Hepatic stellate cell (primary cell): ENCODE measurements at regions not wholly inside any gene's neighbourhood (a gene's known extent, or its start where the extent isn't known, plus 50 kb on each side); places are given as distances from the start of the nearest gene placed in this dataset.

ENCODE experiments used
- DNase-seq: peaks from one replicate; pipeline ENCODE4 v3.0.0; 2011; ENCODE audit warnings: low spot score

GRCh38 chr4:62235911-62236310 is 1035.8 kb downstream of the ADGRL3 start:
- DNase-seq, result no peak

- no peak for DNase-seq
Observed at GRCh38 chr4:62232814-62233213, 1032.7 kb downstream of the ADGRL3 start.

GRCh38 chr4:62231994-62232393 is 1031.9 kb downstream of the ADGRL3 start:
- no peak for DNase-seq

- no peak for DNase-seq
Observed at GRCh38 chr4:62226082-62226481, 1026.0 kb downstream of the ADGRL3 start.

DNA sequence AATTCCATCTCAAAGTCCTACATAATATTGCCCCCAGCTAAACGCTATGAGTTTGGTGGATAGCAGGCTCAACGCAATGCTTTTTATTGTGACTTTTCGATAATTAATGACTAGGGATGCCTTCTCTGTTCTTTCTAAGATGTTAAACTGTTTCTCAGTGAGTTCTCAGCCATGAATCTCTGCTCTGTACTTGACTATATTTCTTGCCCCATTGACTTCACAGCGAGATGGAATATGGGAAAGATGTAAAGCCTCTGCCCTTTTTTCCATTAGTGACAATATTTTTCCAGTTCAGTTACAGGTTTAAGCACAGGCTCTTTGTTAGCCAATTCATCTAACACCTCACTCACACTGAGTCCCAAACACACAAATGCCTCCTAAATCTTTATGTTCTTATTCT is 1022.0 kb downstream of the ADGRL3 start:
- no peak for DNase-seq

- no peak for DNase-seq
Observed at GRCh38 chr4:62210486-62210885, 1010.4 kb downstream of the ADGRL3 start.

GRCh38 chr4:62209757-62210485 is 1009.8 kb downstream of the ADGRL3 start:
- no peak for DNase-seq

GRCh38 chr4:62208921-62209320 is 1008.8 kb downstream of the ADGRL3 start:
- no peak for DNase-seq

- DNase-seq, result no peak
Observed at GRCh38 chr4:62204136-62204535, 1004.0 kb downstream of the ADGRL3 start.

DNA sequence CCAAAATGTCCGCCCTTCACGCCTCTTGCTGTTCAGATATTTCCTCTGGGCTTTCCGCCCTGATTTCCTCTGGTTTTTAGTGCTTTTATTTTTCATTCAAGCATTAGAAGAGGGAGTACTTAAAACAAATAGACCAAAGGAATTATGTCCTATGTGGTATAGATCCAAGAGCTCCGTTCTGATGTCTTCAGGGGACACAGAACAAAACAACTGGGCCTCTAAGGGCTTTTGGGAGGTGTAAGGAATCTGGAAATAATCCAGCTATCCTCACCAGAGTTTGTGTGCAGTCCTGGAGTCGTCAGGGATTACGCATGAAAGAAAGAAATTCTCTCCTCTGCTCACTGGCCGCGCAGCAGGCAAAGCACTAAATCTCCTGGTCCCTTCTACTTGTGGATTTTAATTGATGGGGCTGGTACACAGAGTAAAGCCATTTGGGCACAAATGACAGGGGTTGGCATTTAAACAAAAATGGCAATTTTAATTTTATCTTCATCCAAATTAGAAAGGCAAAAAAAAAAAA is 999.2 kb downstream of the ADGRL3 start:
- DNase-seq, result no peak

DNA sequence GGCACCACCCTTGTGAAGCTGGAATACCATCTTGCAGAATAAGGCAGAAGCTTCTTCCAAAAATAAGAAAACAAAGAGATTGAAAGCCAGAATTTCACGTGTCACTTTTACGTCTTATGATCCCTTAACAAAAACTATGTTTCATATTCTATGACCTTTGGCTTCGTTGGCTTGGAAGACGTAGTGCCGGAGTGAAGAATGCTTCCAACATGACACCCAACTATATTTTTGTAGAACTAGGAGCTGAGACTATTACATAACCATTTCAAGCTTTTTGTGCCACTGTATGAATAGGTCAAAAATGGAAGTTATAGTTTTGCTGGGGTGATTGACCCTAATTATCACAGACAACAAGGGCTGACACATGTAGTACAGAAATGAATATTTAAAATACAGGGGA is 996.2 kb downstream of the ADGRL3 start:
- DNase-seq, result no peak

DNA sequence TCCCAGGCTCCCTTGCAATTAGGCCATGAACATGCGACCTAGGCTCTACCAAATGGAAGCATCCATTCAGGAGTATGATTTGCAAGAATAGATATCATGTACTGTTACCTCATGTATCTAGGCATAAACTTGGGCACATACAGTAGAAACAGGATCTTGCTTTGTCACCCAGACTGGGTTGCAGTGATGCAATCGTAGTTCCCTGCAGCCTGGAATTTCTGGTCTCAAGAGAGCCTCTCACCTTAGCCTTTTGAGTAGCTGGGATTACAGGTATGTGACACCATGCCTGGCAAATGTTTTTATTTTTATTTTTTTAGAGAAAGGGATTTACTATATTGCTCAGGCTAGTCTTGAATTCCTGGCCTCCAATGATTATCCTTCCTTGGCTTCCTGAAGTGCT is 994.2 kb downstream of the ADGRL3 start:
- DNase-seq, result no peak

DNA sequence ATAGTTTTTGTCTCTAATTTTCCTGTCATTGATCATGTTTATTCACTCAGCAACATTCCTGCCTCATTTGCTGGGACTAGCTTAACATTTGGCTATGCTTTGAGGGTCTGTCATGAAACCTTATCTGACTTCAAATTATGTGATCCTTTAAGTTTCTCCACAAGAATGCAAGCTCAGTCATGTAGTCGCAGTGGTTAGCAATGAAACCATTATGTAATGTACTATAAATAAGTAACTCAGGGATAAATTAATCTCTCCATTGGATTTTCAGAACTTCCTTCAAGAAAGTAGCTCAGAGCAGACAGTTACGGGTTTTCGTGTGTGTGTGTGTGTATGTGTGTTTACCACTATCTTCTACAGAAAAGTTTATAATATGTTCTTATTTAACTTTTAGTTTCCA is 993.6 kb downstream of the ADGRL3 start:
- no peak for DNase-seq

- DNase-seq, result no peak
Observed at GRCh38 chr4:62191451-62192240, 991.5 kb downstream of the ADGRL3 start.

GRCh38 chr4:62170235-62170634 is 970.1 kb downstream of the ADGRL3 start:
- no peak for DNase-seq

DNA sequence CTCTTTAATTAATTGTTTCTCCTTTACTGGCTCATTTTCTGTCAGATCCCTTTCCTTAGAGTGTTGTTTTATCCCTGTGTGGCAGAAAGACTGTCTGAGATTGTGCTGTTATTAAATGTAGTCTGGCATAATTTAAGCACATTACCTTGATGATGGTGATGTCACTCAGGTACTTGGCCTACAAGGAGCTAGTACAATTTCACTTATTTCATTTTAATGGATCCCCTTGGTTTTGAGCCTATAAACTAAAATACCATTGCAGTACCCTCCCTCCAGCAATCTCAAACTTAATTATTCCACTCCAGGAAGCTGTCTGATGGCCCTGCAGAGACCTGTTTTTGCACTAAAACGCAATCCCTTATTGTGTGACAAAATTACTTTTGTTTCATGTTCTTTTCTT is 968.6 kb downstream of the ADGRL3 start:
- DNase-seq, result no peak

- DNase-seq, result no peak
Observed at GRCh38 chr4:62162606-62163005, 962.5 kb downstream of the ADGRL3 start.

GRCh38 chr4:62161446-62161845 is 961.3 kb downstream of the ADGRL3 start:
- DNase-seq, result no peak

- no peak for DNase-seq
Observed at GRCh38 chr4:62159876-62160275, 959.8 kb downstream of the ADGRL3 start.

DNA sequence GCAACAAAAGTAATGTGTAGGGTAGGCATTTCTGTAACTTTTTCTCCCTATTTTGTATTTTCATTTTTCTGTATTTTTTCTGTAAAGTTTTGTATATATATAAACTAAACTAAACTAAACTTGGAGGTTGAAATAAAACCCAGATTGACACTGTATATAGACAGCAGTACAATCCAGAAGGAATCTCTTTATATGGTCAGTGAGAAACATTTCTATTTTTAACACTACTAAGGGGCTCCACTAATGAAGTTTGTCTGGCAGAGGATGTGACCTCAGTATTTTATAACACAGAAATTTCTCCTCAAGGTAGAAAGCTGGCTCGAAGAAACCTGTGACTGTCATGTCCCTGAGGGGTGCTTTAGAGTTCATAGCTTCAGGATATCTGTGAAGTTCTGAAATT is 959.2 kb downstream of the ADGRL3 start:
- no peak for DNase-seq

- DNase-seq, result no peak
Observed at GRCh38 chr4:62156205-62156604, 956.1 kb downstream of the ADGRL3 start.

GRCh38 chr4:62145276-62145675 is 945.1 kb downstream of the ADGRL3 start:
- no peak for DNase-seq

- DNase-seq, result no peak
Observed at GRCh38 chr4:62144431-62144830, 944.3 kb downstream of the ADGRL3 start.
